GM23338 (cell line): ENCODE measurements at regions not wholly inside any gene's neighbourhood (a gene's known extent, or its start where the extent isn't known, plus 50 kb on each side); places are given as distances from the start of the nearest gene placed in this dataset.

Source experiments
- CREB1 ChIP-seq: fragments of 250-450 bp; sonication (Bioruptor Pico); IDR thresholded peaks from 2 replicates; pipeline ENCODE4 v1.5.0; 2020; ENCODE audit warnings: low read depth, mild to moderate bottlenecking, moderate library complexity
- EZH2 ChIP-seq: fragments of 200-600 bp; sonication (generic); IDR thresholded peaks from one replicate; pipeline ENCODE4 v1.8.0; 2017; ENCODE audit warnings: antibody characterized with exemption, mild to moderate bottlenecking, low read depth; ENCODE audit not compliant: unreplicated experiment
- ZNF331 ChIP-seq: fragments of 250-450 bp; sonication (Bioruptor Pico); IDR thresholded peaks from 2 replicates; pipeline ENCODE4 v1.5.0; 2020; ENCODE audit warnings: low read depth, mild to moderate bottlenecking, moderate library complexity
- TF ChIP-seq, protein P1 (sequence below): fragments of 250-450 bp; sonication (Bioruptor Pico); IDR thresholded peaks from 2 replicates; pipeline ENCODE4 v1.5.0; 2020; ENCODE audit warnings: mild to moderate bottlenecking, moderate library complexity
- TF ChIP-seq, protein P2 (sequence below): IDR thresholded peaks from 2 replicates; pipeline ENCODE4 v1.6.1; 2016; ENCODE audit warnings: antibody characterized with exemption
- TF ChIP-seq, protein P3 (sequence below): IDR thresholded peaks from one replicate; pipeline ENCODE4 v1.6.1; 2018; ENCODE audit warnings: antibody characterized with exemption; ENCODE audit not compliant: unreplicated experiment

DNA sequence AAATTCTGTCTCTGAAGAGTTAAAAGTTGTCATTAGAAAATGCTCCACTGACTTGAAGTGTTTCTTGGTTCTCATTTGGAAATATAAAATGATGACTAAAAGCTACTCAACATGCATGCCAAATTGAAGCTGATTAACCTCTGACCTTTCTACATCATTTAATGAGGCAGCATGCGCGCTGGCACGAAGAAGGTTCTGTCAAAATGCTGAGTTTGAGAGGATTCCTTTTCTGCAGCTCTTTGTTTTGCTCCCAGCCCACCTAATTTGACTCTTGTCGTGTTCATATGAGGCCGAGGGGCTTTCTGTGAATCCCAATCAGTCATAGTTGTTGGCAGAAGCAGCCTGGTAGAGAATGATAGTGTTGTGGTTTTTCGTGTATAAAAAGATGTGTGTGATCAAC is 153.4 kb downstream of the BRMS1L start (continued):
- TF ChIP-seq, protein P1, sequence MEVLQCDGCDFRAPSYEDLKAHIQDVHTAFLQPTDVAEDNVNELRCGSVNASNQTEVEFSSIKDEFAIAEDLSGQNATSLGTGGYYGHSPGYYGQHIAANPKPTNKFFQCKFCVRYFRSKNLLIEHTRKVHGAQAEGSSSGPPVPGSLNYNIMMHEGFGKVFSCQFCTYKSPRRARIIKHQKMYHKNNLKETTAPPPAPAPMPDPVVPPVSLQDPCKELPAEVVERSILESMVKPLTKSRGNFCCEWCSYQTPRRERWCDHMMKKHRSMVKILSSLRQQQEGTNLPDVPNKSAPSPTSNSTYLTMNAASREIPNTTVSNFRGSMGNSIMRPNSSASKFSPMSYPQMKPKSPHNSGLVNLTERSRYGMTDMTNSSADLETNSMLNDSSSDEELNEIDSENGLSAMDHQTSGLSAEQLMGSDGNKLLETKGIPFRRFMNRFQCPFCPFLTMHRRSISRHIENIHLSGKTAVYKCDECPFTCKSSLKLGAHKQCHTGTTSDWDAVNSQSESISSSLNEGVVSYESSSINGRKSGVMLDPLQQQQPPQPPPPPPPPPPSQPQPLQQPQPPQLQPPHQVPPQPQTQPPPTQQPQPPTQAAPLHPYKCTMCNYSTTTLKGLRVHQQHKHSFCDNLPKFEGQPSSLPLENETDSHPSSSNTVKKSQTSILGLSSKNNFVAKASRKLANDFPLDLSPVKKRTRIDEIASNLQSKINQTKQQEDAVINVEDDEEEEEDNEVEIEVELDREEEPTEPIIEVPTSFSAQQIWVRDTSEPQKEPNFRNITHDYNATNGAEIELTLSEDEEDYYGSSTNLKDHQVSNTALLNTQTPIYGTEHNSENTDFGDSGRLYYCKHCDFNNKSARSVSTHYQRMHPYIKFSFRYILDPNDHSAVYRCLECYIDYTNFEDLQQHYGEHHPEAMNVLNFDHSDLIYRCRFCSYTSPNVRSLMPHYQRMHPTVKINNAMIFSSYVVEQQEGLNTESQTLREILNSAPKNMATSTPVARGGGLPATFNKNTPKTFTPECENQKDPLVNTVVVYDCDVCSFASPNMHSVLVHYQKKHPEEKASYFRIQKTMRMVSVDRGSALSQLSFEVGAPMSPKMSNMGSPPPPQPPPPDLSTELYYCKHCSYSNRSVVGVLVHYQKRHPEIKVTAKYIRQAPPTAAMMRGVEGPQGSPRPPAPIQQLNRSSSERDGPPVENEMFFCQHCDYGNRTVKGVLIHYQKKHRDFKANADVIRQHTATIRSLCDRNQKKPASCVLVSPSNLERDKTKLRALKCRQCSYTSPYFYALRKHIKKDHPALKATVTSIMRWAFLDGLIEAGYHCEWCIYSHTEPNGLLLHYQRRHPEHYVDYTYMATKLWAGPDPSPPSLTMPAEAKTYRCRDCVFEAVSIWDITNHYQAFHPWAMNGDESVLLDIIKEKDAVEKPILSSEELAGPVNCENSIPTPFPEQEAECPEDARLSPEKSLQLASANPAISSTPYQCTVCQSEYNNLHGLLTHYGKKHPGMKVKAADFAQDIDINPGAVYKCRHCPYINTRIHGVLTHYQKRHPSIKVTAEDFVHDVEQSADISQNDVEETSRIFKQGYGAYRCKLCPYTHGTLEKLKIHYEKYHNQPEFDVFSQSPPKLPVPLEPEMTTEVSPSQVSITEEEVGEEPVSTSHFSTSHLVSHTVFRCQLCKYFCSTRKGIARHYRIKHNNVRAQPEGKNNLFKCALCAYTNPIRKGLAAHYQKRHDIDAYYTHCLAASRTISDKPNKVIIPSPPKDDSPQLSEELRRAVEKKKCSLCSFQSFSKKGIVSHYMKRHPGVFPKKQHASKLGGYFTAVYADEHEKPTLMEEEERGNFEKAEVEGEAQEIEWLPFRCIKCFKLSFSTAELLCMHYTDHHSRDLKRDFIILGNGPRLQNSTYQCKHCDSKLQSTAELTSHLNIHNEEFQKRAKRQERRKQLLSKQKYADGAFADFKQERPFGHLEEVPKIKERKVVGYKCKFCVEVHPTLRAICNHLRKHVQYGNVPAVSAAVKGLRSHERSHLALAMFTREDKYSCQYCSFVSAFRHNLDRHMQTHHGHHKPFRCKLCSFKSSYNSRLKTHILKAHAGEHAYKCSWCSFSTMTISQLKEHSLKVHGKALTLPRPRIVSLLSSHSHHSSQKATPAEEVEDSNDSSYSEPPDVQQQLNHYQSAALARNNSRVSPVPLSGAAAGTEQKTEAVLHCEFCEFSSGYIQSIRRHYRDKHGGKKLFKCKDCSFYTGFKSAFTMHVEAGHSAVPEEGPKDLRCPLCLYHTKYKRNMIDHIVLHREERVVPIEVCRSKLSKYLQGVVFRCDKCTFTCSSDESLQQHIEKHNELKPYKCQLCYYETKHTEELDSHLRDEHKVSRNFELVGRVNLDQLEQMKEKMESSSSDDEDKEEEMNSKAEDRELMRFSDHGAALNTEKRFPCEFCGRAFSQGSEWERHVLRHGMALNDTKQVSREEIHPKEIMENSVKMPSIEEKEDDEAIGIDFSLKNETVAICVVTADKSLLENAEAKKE: no peak
- TF ChIP-seq EZH2: no peak
- TF ChIP-seq, protein P2, sequence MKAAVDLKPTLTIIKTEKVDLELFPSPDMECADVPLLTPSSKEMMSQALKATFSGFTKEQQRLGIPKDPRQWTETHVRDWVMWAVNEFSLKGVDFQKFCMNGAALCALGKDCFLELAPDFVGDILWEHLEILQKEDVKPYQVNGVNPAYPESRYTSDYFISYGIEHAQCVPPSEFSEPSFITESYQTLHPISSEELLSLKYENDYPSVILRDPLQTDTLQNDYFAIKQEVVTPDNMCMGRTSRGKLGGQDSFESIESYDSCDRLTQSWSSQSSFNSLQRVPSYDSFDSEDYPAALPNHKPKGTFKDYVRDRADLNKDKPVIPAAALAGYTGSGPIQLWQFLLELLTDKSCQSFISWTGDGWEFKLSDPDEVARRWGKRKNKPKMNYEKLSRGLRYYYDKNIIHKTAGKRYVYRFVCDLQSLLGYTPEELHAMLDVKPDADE: no peak
- no peak for TF ChIP-seq CREB1 (CRISPR knock-in tag)
- no peak for TF ChIP-seq ZNF331
- TF ChIP-seq, protein P3, sequence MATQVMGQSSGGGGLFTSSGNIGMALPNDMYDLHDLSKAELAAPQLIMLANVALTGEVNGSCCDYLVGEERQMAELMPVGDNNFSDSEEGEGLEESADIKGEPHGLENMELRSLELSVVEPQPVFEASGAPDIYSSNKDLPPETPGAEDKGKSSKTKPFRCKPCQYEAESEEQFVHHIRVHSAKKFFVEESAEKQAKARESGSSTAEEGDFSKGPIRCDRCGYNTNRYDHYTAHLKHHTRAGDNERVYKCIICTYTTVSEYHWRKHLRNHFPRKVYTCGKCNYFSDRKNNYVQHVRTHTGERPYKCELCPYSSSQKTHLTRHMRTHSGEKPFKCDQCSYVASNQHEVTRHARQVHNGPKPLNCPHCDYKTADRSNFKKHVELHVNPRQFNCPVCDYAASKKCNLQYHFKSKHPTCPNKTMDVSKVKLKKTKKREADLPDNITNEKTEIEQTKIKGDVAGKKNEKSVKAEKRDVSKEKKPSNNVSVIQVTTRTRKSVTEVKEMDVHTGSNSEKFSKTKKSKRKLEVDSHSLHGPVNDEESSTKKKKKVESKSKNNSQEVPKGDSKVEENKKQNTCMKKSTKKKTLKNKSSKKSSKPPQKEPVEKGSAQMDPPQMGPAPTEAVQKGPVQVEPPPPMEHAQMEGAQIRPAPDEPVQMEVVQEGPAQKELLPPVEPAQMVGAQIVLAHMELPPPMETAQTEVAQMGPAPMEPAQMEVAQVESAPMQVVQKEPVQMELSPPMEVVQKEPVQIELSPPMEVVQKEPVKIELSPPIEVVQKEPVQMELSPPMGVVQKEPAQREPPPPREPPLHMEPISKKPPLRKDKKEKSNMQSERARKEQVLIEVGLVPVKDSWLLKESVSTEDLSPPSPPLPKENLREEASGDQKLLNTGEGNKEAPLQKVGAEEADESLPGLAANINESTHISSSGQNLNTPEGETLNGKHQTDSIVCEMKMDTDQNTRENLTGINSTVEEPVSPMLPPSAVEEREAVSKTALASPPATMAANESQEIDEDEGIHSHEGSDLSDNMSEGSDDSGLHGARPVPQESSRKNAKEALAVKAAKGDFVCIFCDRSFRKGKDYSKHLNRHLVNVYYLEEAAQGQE: no peak
